ENCODE measurements at regions not wholly inside any gene's neighbourhood (a gene's known extent, or its start where the extent isn't known, plus 50 kb on each side); places are given as distances from the start of the nearest gene placed in this dataset.
A peak's percentile ranks its signal among the peaks of the same experiment; 100 is the strongest.

- no peak for DNase-seq
Measured at GRCh38 chr10:10865303-10865702, 152.4 kb upstream of the CELF2 start.

GRCh38 chr10:10865913-10866312 is 151.8 kb upstream of the CELF2 start:
- no peak for DNase-seq

GRCh38 chr10:10869592-10869991 is 148.1 kb upstream of the CELF2 start:
- DNase-seq, result peak in 1 of 5 donors; percentile 76

GRCh38 chr10:10870523-10871241 is 147.0 kb upstream of the CELF2 start:
- no peak for DNase-seq

- DNase-seq, result no peak
Measured at GRCh38 chr10:10871352-10871751, 146.3 kb upstream of the CELF2 start.

GRCh38 chr10:10872035-10872673 is 145.5 kb upstream of the CELF2 start:
- DNase-seq, result no peak

- DNase-seq, result no peak
Measured at GRCh38 chr10:10872764-10873163, 144.9 kb upstream of the CELF2 start.

- DNase-seq, result no peak
Measured at GRCh38 chr10:10873289-10873688, 144.4 kb upstream of the CELF2 start.

GRCh38 chr10:10873915-10874314 is 143.8 kb upstream of the CELF2 start:
- no peak for DNase-seq

GRCh38 chr10:10878963-10879362 is 138.7 kb upstream of the CELF2 start:
- no peak for DNase-seq

GRCh38 chr10:10881117-10881813 is 136.4 kb upstream of the CELF2 start:
- no peak for DNase-seq

GRCh38 chr10:10883737-10884136 is 133.9 kb upstream of the CELF2 start:
- no peak for DNase-seq

- DNase-seq, result no peak
Measured at GRCh38 chr10:10886861-10887531, 130.7 kb upstream of the CELF2 start.

GRCh38 chr10:10891124-10892082 is 126.3 kb upstream of the CELF2 start:
- no peak for DNase-seq

- no peak for DNase-seq
Measured at GRCh38 chr10:10892290-10892875, 125.3 kb upstream of the CELF2 start.

GRCh38 chr10:10897400-10897799 is 120.3 kb upstream of the CELF2 start:
- DNase-seq, result no peak

GRCh38 chr10:10901906-10902305 is 115.8 kb upstream of the CELF2 start:
- DNase-seq, result no peak

GRCh38 chr10:10902951-10903350 is 114.7 kb upstream of the CELF2 start:
- no peak for DNase-seq

GRCh38 chr10:10903620-10904019 is 114.1 kb upstream of the CELF2 start:
- no peak for DNase-seq

GRCh38 chr10:10910634-10911033 is 107.0 kb upstream of the CELF2 start:
- DNase-seq, result no peak

GRCh38 chr10:10911035-10911434 is 106.6 kb upstream of the CELF2 start:
- DNase-seq, result no peak

- no peak for DNase-seq
Measured at GRCh38 chr10:10911471-10911921, 106.2 kb upstream of the CELF2 start.

Data from T-helper 1 cell (primary cell).